ENCODE measurements at regions not wholly inside any gene's neighbourhood (a gene's known extent, or its start where the extent isn't known, plus 50 kb on each side); places are given as distances from the start of the nearest gene placed in this dataset.

DNA sequence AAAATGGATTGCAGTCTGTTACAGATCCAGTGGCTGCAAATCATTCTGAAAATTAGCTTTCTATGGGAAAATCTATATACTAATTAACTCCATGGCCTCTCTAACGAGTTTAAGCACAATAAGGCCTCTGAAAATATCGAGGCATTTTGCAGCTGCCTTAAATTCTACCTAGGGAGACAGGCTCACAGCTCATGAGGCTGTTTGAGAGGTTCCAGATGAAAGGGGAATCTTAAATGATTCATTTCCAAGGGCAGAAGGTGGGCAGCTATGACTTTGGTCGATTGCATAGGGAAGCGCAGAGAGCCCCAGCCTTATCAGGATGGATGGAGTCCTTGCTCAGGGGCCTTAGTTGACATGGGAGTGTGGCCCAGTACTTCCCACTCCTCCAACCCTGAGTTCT, 216.8 kb upstream of the POU3F1 start:
- TF ChIP-seq CTCF (IDR thresholded peaks at IDR 0.05; ENCODE audit: insufficient read depth, low read length, poor library complexity, severe bottlenecking) (no peak), EZH2phosphoT487 (conservative IDR thresholded peaks at IDR 0.05; ENCODE audit: low read length) (no peak)
